HCT116 (cell line): ENCODE measurements at regions not wholly inside any gene's neighbourhood (a gene's known extent, or its start where the extent isn't known, plus 50 kb on each side); places are given as distances from the start of the nearest gene placed in this dataset.
A peak's percentile ranks its signal among the peaks of the same experiment; 100 is the strongest.

Experiments
- ATAC-seq: fragments of 200-7000 bp; cut with Tn5 transposase; 2 replicates; pipeline ENCODE4 v1.9.1; 2020; ENCODE audit warnings: mild to moderate bottlenecking, moderate library complexity
- BruUV-seq: library from RNA; stranded (reverse); fragments of 400-500 nt; replicated peaks from 2 replicates; lab custom pipeline; 2021; lab: Mats Ljungman, UMichigan
- CTCF ChIA-PET: fragments of 300-600 bp; sonication (Branson Sonifier 250); formaldehyde crosslinking; loops from one replicate; lab custom pipeline; 2021; ENCODE audit warnings: antibody characterized with exemption; lab: Charles Lee
- POLR2A ChIA-PET: fragments of 300-600, 350-600 bp; sonication (Branson Sonifier 250); formaldehyde crosslinking; loops from one replicate; lab custom pipeline; 2021; ENCODE audit warnings: antibody characterized with exemption; lab: Charles Lee
- RAD21 ChIA-PET, 2 experiments: fragments of 300-600 bp; sonication (Branson Sonifier 250); formaldehyde crosslinking; loops; one replicate each; lab custom pipeline; 2023; ENCODE audit warnings: low total read pairs in 2 of 2; ENCODE audit not compliant: uncharacterized antibody in 2 of 2, unreplicated experiment in 2 of 2, low non-redundant PET in 1 of 2; lab: Charles Lee
- DNase-seq: peaks from one replicate; pipeline ENCODE4 v3.0.0-alpha.2; 2010; ENCODE audit warnings: low read depth, low spot score
- H2AFZ ChIP-seq: fragments of 200-600 bp; shearing (Covaris generic), sonication (generic); 2 replicates; pipeline ENCODE4 v1.6.1; 2017; ENCODE audit warnings: low read depth, mixed run types, mixed read lengths, antibody characterized with exemption, low read length; ENCODE audit not compliant: poor library complexity, severe bottlenecking
- H3K27ac ChIP-seq: 2 replicates; pipeline ENCODE4 v1.5.1; 2012; ENCODE audit warnings: low read depth, low read length
- H3K27me3 ChIP-seq: fragments of 200-600 bp; sonication (generic); 2 replicates; pipeline ENCODE4 v1.6.1; 2016; ENCODE audit warnings: mixed run types, low read length, mixed read lengths; ENCODE audit not compliant: insufficient read depth
- H3K36me3 ChIP-seq, 2 experiments: fragments of 200-500 bp in 1 of 2; fragments of 200-600 bp in 1 of 2; sonication (Bioruptor generic) in 1 of 2; sonication (generic) in 1 of 2; 2 replicates each; pipeline versions ENCODE4 v1.5.1 to v1.6.1; 2014 to 2016; ENCODE audit warnings: low read length in 2 of 2, inconsistent platforms in 1 of 2, mixed read lengths in 1 of 2, mixed run types in 1 of 2; ENCODE audit not compliant: insufficient read depth in 2 of 2, control insufficient read depth in 1 of 2
- H3K4me1 ChIP-seq, 2 experiments: fragments of 200-600 bp in 1 of 2; sonication (generic) in 1 of 2; 2 replicates each; pipeline versions ENCODE4 v1.5.1 to v1.6.1; 2012 to 2017; ENCODE audit warnings: low read length in 2 of 2, inconsistent platforms in 1 of 2, mild to moderate bottlenecking in 1 of 2, mixed read lengths in 1 of 2, mixed run types in 1 of 2, moderate library complexity in 1 of 2; ENCODE audit not compliant: insufficient read depth in 2 of 2, control insufficient read depth in 1 of 2
- H3K4me2 ChIP-seq: fragments of 200-600 bp; sonication (generic); 2 replicates; pipeline ENCODE4 v1.6.1; 2017; ENCODE audit warnings: mixed run types, low read length, mixed read lengths
- H3K4me3 ChIP-seq, 2 experiments: fragments of 200-600 bp in 1 of 2; sonication (generic) in 1 of 2; replicated peaks in 1 of 2; 2 replicates each; pipeline ENCODE4 v1.5.1; 2011 to 2016; ENCODE audit warnings: low read length in 2 of 2, control low read depth in 1 of 2, low read depth in 1 of 2, mild to moderate bottlenecking in 1 of 2, mixed read lengths in 1 of 2, mixed run types in 1 of 2
- H3K79me2 ChIP-seq: fragments of 200-600 bp; sonication (generic); 2 replicates; pipeline ENCODE4 v1.6.1; 2017; ENCODE audit warnings: mild to moderate bottlenecking, mixed run types, low read length, moderate library complexity, mixed read lengths; ENCODE audit not compliant: insufficient read depth
- H3K9ac ChIP-seq: fragments of 200-600 bp; sonication (generic); 2 replicates; pipeline ENCODE4 v1.6.1; 2016; ENCODE audit warnings: low read length, mixed read lengths
- H3K9me2 ChIP-seq: fragments of 200-600 bp; sonication (generic), shearing (Covaris generic); 2 replicates; pipeline ENCODE4 v1.6.1; 2017; ENCODE audit warnings: mixed run types, mild to moderate bottlenecking, moderate library complexity; ENCODE audit not compliant: insufficient read depth
- H3K9me3 ChIP-seq, 2 experiments: fragments of 200-500 bp in 1 of 2; fragments of 200-600 bp in 1 of 2; sonication (Bioruptor generic) in 1 of 2; sonication (generic) in 1 of 2; 2 replicates each; pipeline ENCODE4 v1.6.1; 2014 to 2017; ENCODE audit warnings: low read length in 2 of 2, mixed read lengths in 2 of 2, inconsistent platforms in 1 of 2, low read depth in 1 of 2, mild to moderate bottlenecking in 1 of 2, mixed run types in 1 of 2, moderate library complexity in 1 of 2; ENCODE audit not compliant: control insufficient read depth in 1 of 2, insufficient read depth in 1 of 2
- H4K20me1 ChIP-seq: fragments of 200-600 bp; sonication (generic), shearing (Covaris generic); 2 replicates; pipeline ENCODE4 v1.6.1; 2017; ENCODE audit warnings: mixed run types, mild to moderate bottlenecking, moderate library complexity; ENCODE audit not compliant: insufficient read depth
- CBX3 ChIP-seq: IDR thresholded peaks from 2 replicates; pipeline ENCODE4 v1.6.1; 2012; ENCODE audit warnings: low read depth
- CTCF ChIP-seq, 3 experiments: fragments of 200-600 bp in 1 of 3; sonication (generic) in 1 of 3; IDR thresholded peaks in 2 of 3; conservative IDR thresholded peaks in 1 of 3; 2 replicates each; pipeline ENCODE4 v1.5.1; 2012 to 2017; ENCODE audit warnings: low read depth in 2 of 3, low read length in 2 of 3, antibody characterized with exemption in 1 of 3, borderline replicate concordance in 1 of 3, control low read depth in 1 of 3, mild to moderate bottlenecking in 1 of 3, mixed read lengths in 1 of 3, mixed run types in 1 of 3, moderate library complexity in 1 of 3; ENCODE audit not compliant: insufficient read depth in 1 of 3
- EGR1 ChIP-seq: IDR thresholded peaks from 2 replicates; pipeline ENCODE4 v1.6.1; 2012; ENCODE audit warnings: low read depth
- ELF1 ChIP-seq: IDR thresholded peaks from 2 replicates; pipeline ENCODE4 v1.6.1; 2012; ENCODE audit warnings: low read depth, borderline replicate concordance
- EZH2 ChIP-seq: fragments of 200-600 bp; sonication (generic); IDR thresholded peaks from 2 replicates; pipeline ENCODE4 v1.6.1; 2017; ENCODE audit warnings: antibody characterized with exemption, mixed run types
- EZH2phosphoT487 ChIP-seq: fragments of 200-600 bp; IDR thresholded peaks from 2 replicates; pipeline ENCODE4 v1.6.1; 2018; ENCODE audit warnings: antibody characterized with exemption, borderline replicate concordance
- FOSL1 ChIP-seq: IDR thresholded peaks from 2 replicates; pipeline ENCODE4 v1.6.1; 2012; ENCODE audit warnings: low read depth
- JUND ChIP-seq: IDR thresholded peaks from 2 replicates; pipeline ENCODE4 v1.6.1; 2012
- POLR2A ChIP-seq: IDR thresholded peaks from 2 replicates; pipeline ENCODE4 v1.7.0; 2011; ENCODE audit warnings: borderline replicate concordance; ENCODE audit not compliant: insufficient read depth, insufficient read length; ENCODE audit errors: extremely low read depth
- RAD21 ChIP-seq: IDR thresholded peaks from 2 replicates; pipeline ENCODE4 v1.6.1; 2012; ENCODE audit warnings: low read depth, mild to moderate bottlenecking
- SIN3A ChIP-seq: IDR thresholded peaks from 2 replicates; pipeline ENCODE4 v1.6.1; 2012; ENCODE audit warnings: low read depth
- SP1 ChIP-seq: IDR thresholded peaks from 2 replicates; pipeline ENCODE4 v1.6.1; 2012; ENCODE audit warnings: low read depth
- SRF ChIP-seq: IDR thresholded peaks from 2 replicates; pipeline ENCODE4 v1.6.1; 2012; ENCODE audit warnings: low read depth
- TCF7L2 ChIP-seq: IDR thresholded peaks from 2 replicates; pipeline ENCODE4 v1.7.0; 2011; ENCODE audit warnings: borderline replicate concordance, inconsistent platforms; ENCODE audit not compliant: insufficient read depth, insufficient read length; ENCODE audit errors: extremely low read depth
- ZFX ChIP-seq: fragments of 450-650 bp; IDR thresholded peaks from 2 replicates; pipeline ENCODE4 v1.6.1; 2017
- ZNF274 ChIP-seq: fragments of 200-500 bp; sonication (Bioruptor generic); IDR thresholded peaks from 2 replicates; pipeline ENCODE4 v1.6.1; 2014; ENCODE audit warnings: mild to moderate bottlenecking, low read depth, low read length, inconsistent platforms
- intact Hi-C: fragments of 100-400 bp; cut with micrococcal nuclease; formaldehyde crosslinking; loops from 2 replicates; pipeline ENCODE4 v1.10.0; 2022
- TF ChIP-seq, protein P1 (sequence below): IDR thresholded peaks from 2 replicates; pipeline ENCODE4 v1.6.1; 2012
- TF ChIP-seq, protein P2 (sequence below): IDR thresholded peaks from 2 replicates; pipeline ENCODE4 v1.6.1; 2012
- TF ChIP-seq, protein P3 (sequence below): IDR thresholded peaks from 2 replicates; pipeline ENCODE4 v1.6.1; 2012; ENCODE audit warnings: low read depth
- TF ChIP-seq, protein P4 (sequence below): IDR thresholded peaks from 2 replicates; pipeline ENCODE4 v1.6.1; 2011; ENCODE audit warnings: mild to moderate bottlenecking, low read length, moderate library complexity; ENCODE audit not compliant: insufficient replicate concordance; ENCODE audit errors: extremely low read depth

DNA sequence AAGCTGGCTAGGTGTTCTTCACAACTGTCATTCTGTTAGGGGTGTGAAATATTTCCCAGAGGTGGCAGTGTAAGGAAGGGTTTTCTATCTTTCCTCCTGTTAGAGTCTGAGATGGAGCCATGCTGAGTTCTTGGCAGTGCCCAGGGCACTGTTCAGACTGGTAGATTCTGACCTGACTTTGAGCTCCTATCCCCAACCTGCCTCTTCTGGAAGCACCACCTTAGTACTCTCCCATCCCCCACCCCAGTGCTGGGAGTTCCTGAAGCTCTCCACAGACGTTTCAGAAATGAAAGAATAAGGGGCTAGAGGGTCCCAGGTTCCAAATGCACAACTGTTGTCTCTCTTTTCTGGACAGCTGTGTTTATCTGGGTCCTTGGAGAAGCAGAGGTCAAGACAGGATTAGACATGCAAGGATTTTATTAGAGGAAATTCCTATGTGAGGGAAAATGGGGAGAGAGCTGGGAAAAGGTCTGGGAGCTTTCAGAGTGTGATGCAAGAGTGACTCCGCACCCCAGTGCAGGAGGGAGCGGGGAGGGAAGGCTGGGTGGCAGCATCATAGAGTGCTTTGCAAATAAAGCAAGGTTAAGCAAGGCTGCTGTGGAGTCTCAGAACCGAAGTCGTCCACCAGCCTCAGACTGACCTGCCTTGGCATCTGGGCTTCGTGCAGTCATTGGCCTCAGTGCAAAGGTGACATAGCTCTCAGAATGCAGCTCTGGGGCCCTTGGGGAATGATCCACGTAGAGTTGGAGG, 75.5 kb downstream of the SLC4A3 start:
- ChIA-PET POLR2A (interaction anchor here (1.3 kb wide), 1 partner anchor 18 kb away, joined by 4 read pairs; no protein-coding TSS in a partner anchor), RAD21 (no interaction called here), CTCF (interaction anchor here (2.3 kb wide), 1 partner anchor 14 kb away, joined by 8 read pairs; no protein-coding TSS in a partner anchor)
- no peaks in the 10 kb centered on the region for H4K20me1 ChIP-seq
- peaks cover 0 to 8% of the 10 kb centered on the region in 2 experiments; a peak in 2 of 4 replicates for H3K36me3 ChIP-seq
- peak overlapping the region; percentile 60 for H3K9ac ChIP-seq
- intact Hi-C loops, result no loop called here
- H3K4me1 ChIP-seq, result peaks cover 92 to 100% of the 10 kb centered on the region in 2 experiments
- TF ChIP-seq, protein P1, sequence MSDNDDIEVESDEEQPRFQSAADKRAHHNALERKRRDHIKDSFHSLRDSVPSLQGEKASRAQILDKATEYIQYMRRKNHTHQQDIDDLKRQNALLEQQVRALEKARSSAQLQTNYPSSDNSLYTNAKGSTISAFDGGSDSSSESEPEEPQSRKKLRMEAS, result no peak
- TF ChIP-seq SRF (no peak), POLR2A (no peak), EZH2 (no peak), ZFX (no peak), ELF1 (no peak), CBX3 (no peak), SIN3A (no peak), EZH2phosphoT487 (no peak), CTCF (IDR thresholded peaks at IDR 0.05 in 2 of 3, conservative IDR thresholded peaks at IDR 0.05 in 1 of 3; ENCODE audit: borderline replicate concordance in 1 of 3, insufficient read depth in 1 of 3, low read depth in 2 of 3, low read length in 2 of 3) (no peak), FOSL1 (no peak), RAD21 (no peak), ZNF274 (no peak), EGR1 (no peak), TCF7L2 (no peak), SP1 (no peak), JUND (no peak)
- TF ChIP-seq, protein P2, sequence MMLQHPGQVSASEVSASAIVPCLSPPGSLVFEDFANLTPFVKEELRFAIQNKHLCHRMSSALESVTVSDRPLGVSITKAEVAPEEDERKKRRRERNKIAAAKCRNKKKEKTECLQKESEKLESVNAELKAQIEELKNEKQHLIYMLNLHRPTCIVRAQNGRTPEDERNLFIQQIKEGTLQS, result no peak
- TF ChIP-seq, protein P3, sequence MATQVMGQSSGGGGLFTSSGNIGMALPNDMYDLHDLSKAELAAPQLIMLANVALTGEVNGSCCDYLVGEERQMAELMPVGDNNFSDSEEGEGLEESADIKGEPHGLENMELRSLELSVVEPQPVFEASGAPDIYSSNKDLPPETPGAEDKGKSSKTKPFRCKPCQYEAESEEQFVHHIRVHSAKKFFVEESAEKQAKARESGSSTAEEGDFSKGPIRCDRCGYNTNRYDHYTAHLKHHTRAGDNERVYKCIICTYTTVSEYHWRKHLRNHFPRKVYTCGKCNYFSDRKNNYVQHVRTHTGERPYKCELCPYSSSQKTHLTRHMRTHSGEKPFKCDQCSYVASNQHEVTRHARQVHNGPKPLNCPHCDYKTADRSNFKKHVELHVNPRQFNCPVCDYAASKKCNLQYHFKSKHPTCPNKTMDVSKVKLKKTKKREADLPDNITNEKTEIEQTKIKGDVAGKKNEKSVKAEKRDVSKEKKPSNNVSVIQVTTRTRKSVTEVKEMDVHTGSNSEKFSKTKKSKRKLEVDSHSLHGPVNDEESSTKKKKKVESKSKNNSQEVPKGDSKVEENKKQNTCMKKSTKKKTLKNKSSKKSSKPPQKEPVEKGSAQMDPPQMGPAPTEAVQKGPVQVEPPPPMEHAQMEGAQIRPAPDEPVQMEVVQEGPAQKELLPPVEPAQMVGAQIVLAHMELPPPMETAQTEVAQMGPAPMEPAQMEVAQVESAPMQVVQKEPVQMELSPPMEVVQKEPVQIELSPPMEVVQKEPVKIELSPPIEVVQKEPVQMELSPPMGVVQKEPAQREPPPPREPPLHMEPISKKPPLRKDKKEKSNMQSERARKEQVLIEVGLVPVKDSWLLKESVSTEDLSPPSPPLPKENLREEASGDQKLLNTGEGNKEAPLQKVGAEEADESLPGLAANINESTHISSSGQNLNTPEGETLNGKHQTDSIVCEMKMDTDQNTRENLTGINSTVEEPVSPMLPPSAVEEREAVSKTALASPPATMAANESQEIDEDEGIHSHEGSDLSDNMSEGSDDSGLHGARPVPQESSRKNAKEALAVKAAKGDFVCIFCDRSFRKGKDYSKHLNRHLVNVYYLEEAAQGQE, result no peak
- TF ChIP-seq, protein P4, sequence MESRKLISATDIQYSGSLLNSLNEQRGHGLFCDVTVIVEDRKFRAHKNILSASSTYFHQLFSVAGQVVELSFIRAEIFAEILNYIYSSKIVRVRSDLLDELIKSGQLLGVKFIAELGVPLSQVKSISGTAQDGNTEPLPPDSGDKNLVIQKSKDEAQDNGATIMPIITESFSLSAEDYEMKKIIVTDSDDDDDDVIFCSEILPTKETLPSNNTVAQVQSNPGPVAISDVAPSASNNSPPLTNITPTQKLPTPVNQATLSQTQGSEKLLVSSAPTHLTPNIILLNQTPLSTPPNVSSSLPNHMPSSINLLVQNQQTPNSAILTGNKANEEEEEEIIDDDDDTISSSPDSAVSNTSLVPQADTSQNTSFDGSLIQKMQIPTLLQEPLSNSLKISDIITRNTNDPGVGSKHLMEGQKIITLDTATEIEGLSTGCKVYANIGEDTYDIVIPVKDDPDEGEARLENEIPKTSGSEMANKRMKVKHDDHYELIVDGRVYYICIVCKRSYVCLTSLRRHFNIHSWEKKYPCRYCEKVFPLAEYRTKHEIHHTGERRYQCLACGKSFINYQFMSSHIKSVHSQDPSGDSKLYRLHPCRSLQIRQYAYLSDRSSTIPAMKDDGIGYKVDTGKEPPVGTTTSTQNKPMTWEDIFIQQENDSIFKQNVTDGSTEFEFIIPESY, result no peak
- no peak overlapping the region for H2AFZ ChIP-seq
- no peaks in the 10 kb centered on the region for H3K27me3 ChIP-seq
- BruUV-seq, result no TSS peak
- peak overlapping the region; percentile 98 for H3K27ac ChIP-seq
- peak overlapping the region; percentile 65 for H3K4me2 ChIP-seq
- DNase-seq (no peak), ATAC-seq (no peak)
- H3K9me2 ChIP-seq, result no peaks in the 10 kb centered on the region
- H3K79me2 ChIP-seq, result peaks cover 98% of the 10 kb centered on the region
- no peak overlapping the region for H3K4me3 ChIP-seq
- no peaks in the 10 kb centered on the region for H3K9me3 ChIP-seq
